Activated T-cell treated with anti-CD3 and anti-CD28 coated beads, Interleukin-2, amount 50 U/mL, for 48 hours (primary cell): ENCODE measurements at regions not wholly inside any gene's neighbourhood (a gene's known extent, or its start where the extent isn't known, plus 50 kb on each side); places are given as distances from the start of the nearest gene placed in this dataset.
"Not testable (repeated sequence)": the region's sequence is repeated elsewhere in the genome, so short reads cannot be mapped to it uniquely, and the experiment has no call there.

Experiments
- DNase-seq, 2 experiments: peaks; one replicate each; pipeline ENCODE4 v3.0.0-alpha.2; 2020

DNA sequence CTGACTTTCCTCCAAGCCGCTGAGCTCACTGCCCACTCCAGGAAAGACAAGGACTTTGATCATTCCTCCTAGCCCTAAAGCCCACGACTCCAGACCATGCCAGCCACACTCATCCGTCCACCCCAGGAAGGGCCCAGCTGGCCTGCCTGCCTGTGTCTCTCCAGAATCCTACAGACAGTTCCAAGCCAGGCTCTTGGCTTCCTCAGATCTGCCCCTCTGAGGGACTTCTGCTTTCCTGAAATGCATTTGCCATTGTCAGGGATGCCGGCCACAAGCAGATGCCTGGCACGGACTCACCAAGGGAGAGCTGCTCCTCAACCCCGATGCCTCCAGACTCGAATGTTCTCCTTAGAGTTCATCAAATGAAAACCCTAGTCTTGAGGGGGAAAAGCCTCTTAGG, 155.8 kb downstream of the OAT start:
- DNase-seq: no peak

DNA sequence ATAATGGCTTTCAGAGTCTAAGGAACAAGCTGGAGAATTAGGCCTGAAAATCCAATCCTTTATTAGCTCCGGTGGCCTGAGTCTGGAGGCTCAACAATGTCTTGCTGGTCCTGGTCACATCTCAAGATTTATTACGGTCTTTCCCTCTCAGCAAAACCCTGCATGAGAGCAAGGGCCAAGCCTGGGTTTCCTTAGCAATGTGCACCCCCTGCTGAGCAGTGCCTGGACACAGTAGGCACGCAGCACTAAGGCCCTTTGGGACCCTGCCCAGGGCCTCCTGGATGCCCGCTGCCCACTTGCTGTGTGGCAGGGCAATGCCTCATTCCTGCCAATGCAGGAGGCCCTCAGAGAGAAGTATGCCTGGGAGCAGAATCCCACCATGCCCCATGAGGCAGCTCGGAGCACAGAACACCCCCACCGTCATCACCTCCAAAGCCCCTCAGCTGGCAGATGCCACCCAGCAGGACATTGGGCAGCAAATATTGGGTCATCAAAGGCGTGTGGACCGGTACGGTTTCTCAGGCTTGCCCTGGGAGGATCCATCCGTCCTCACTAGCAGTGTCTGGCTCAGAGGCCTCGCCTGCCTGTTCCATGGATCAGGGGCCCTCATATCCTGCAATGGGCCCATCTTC, 156.4 kb downstream of the OAT start:
- DNase-seq: no peak

DNA sequence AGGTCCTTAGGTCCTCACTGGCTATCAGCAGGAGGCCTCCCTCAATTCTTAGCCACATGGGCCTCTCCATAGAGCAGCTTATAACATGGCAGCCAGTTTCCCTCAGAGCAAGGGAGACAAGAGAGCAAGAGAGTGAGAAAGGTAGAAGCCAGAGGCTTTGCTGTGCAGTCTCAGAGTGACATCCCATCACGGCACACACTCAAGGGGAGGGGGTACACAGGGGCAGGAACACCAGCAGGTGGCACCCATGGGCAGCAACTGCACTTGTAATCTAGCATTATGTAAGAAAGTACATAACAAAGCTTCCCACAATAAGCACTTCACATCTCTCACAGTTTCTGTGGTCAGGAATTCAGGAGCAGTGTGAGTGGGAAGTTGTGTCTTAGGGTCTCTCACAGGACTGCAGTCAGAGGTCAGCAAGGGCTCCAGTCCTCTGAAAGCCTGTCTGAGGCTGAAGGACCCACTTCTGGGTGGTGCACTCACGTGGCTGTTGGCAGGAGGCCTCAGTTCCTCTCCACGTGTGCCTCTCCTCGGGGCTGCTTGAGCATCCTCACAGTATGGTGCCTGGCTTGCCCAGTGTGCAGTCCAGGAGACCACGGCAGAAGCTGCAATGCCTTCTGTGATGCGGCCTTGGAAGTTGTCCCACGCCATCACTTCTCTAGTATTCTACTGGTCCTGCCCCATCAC, 159.4 kb downstream of the OAT start:
- DNase-seq: peak; percentile 19 to 25

DNA sequence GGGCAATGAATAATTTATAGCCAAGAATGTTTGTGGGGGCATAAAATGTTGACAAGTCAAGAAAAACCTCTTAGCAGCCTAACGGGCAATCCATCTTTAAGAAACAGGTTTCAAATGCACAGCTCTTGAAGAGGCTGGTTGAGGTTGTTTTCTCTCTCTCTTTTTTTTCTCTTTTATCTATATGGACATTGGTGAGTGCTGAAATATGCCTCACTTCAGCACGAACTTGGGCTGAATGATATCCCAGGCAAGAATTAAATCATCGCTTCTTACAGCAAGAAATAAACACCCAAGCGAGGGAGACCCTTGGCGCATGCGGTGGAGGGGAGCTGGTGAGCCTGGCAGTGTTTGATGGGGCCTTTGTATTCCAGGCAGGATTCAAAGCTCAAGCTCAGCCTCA, 160.9 kb downstream of the OAT start:
- no peak for DNase-seq

DNA sequence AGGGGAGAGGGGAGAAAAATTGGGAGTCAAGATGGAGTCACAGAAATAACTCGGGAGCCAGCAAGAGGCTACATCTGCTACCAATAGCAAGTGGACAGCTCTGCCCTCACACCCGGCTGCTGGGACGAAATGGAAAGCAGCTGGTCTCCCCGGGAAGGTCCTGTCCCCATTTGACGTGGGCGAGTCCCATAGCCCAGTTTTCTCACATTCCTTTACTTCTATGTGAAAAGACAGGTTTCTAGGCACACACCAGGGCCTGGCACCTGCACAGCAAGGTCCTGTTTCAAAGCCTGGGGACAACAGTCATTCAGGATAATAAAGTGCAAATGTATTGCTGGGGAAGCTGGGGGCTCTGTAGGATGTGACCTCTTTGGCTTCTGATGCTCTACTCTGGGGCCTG, 162.6 kb downstream of the OAT start:
- DNase-seq: no peak

DNA sequence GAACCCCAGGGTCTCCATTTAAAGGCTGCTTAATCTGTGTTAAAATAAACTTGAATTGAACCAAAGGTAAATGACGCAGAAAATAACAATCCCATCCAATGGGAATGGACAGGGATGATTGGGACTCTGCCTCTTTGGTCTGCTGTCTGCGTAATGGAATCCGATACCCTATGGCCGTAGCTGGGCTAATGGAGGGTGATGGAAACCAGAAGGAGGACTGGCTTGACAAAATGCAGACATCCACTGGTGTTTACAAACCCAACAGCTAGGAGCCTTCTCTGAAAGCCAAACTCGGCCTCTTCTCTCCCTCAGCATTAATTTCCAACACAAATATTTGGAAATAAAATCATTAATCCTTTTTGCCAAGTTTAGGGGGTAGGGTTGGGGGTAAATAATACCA, 162.2 kb upstream of the CHST15 start:
- no peak for DNase-seq

DNA sequence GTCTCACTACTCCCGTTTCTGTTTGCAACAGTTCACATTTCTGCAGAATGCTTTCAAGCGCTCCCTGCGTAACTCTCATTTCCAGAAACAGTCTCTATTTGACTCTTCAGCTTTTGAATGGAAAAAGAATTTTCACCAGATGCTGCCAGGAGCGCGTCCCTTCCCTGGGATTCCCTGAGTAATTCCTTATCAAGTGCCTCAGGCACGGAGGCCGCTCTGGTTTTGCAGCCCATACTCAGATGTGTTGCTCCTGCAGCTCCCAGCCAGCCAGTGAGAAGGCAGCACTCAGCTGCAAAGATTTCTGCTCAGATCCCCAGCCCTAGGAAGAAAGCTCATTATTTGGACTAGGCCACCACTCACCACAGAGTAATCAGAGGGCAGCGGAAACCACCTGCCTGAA, 161.1 kb upstream of the CHST15 start:
- no peak for DNase-seq

DNA sequence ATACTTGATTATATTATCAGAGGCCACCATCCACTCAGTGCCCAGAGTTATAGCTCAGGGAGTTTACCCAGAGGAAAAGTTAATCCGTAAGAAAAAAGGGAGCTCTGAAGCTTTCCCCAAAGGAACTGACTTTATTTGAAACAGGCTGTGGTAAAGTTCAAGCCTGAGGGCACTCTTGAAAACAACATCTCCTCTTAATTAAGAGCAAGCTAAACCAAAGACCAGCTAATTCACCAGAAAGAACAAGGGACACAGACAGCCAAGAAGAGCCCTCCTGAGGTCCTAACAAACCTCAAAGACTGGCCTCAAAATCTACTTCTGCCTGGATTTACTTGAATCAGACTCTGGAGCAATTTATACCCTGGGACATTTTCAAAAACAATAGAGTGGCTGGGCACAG, 159.6 kb upstream of the CHST15 start:
- DNase-seq: no peak

DNA sequence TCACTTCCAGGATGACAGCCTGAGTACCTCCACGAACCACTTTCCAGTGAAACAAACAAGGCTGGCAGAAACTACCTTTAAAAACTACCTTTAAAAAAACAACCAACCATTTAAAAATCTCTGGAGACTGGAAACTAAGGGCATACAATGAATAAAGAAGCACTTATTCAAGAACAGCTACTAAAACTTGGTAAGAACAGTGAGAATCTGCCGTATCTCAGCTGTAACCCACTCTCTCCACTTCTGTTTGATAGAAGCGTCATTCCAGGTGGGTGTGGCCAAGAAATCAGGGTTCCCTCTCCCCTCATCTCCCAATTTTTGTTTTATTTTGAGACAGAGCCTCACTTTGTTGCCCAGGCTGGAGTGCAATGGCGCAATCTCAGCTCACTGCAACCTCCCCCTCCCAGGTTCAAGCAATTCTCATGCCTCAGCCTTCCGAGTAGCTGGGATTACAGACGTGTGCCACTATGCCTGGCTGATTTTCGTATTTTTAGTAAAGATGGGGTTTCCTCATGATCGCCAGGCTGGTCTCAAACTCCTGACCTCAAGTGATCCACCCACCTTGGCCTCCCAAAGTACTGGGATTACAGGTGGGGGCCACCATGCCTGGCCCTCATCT, 158.8 kb upstream of the CHST15 start:
- DNase-seq: no peak

DNA sequence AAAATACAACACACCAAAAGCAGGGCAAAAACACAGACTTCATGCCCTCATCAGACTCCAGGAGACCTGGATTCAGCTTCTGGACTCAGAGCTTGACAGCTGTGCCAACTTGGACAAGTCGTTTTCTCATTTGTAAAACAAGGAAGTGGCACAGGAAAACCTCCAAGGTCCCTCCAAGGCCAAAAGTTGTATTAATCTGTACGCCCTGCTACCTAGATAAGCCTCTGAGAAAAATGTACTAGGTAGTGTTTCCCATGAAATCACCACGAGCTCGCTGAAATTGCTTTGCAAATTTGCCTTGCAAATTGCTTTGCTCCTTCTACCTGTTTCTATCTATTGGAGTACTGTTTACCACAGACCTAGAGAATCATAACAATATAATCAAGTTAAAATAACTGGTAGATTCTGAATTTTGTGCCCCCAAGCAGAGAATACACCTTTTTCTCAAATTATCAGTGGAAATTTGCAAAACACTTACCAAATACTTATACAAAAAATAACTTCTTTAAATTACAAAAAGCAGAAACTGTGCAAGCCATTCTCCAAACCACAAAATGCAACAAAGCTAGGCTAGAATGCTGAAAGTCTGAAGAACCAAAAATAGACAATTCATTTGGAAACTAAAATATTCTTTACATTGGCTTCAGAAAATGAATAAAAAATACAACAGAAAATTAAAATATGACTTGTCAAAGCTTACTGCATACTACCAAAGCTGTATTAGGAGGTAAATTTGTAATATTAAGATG, 158.1 kb upstream of the CHST15 start:
- DNase-seq: no peak

DNA sequence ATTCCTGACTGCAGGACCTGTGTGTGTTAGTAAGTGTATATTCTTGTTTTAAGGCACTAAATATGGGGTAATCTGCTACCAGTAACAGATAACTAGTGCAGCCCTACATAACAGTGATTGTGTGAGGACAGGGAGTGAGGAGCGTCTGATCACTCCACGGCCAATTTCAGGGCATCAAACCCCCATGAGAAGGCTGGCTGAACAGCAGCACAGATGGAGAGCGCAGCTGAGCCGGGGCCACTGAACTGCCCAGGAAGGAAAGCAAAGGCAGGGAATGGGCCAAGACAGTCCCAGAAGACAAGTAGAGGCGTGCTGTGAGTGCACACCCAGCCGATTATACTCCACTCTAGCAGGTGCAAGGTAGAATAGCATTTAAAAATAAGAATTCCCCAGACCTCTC, 157.1 kb upstream of the CHST15 start:
- no peak for DNase-seq

DNA sequence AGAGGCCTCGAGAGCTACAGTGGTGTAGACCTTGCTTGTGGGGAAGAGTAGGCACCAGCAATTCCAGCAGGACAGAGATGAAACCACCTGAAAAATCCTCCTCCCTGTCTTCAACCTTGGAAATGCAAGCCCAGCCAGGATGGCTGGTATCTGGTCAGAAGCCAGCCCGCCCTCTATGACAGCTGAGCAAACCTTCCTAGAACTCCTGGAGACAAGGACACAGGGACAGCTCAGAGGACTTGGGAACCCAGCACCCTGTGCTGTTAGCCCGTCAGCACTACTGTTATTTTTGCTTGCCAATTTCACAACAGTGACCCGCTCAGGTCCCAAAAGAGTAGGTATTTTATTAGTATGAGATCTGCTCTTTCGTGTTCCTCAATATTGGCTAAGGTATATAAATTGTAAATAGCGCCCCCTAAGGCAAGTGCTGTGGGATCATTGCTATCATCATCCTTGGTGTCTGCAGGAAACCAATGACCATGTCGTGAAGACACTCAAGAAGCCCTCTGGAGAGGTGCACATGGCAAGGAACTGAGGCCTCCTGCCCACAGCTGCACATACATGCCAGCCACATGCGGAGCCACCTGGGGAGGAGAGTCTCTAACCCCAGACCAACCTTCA, 156.5 kb upstream of the CHST15 start:
- no peak for DNase-seq

DNA sequence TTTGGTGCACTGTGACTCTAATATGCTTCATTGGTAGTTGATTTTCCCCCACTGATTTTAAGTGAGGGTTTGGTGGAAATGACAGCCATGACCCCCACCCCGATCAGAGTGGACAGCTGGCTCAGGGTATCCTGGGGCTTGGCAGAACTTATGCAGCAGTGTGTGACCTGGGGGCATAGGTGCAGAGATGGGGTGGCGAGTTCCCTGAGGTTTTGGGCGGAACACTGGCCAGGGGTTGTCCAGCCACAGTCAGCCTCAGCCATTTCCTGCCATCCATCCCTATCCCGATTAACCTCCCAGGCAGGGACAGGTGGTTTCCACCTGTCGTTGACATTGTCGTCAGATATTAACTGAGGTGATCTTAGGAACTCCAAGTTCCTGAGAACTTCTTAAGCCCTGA, 155.8 kb upstream of the CHST15 start:
- no peak for DNase-seq

DNA sequence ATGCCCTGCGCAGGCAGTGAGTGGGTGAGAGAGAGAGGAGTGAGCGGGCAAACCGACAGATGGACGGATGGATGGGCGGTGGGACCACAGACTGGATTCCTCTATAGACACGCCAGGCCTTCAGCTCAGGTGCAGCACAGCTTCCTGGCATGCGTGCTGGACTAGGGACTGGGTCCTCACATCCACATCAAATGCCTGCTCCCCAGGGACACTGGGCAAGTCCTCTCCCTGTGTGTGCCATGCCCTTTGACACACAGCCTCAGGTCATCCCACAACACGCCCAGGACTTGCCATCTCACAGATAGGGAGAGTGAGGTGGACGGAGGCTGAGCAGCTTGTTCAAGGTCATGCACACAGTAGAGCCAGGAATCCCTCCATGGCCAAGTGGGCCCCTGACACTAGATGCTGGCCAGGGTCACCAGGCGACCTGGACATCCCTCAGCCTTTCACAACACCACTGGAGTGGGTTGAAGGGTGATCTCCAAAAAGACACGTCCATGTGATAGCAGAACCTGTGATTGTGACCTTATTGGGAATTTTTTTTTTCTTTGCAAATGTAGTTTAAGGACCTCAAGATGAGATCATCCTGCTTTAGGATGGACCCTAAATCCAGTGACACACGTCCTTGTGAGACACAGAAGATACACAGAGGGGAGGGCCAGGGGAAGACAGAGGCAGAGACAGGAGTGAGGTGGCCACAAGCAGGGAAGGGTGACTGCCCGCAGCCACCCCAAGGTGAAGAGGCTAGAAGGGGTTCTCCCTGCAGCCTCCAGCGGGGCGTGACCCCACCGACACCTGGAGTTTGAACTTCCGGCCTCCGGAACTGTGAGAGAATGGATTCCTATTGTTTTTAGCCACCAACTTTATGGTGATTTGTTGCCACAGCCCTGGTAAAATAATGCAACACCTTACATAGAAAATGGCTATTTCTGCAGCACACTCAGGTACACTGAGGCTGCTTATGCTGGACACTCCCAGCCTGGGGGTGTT, 155.0 kb upstream of the CHST15 start:
- no peak for DNase-seq

DNA sequence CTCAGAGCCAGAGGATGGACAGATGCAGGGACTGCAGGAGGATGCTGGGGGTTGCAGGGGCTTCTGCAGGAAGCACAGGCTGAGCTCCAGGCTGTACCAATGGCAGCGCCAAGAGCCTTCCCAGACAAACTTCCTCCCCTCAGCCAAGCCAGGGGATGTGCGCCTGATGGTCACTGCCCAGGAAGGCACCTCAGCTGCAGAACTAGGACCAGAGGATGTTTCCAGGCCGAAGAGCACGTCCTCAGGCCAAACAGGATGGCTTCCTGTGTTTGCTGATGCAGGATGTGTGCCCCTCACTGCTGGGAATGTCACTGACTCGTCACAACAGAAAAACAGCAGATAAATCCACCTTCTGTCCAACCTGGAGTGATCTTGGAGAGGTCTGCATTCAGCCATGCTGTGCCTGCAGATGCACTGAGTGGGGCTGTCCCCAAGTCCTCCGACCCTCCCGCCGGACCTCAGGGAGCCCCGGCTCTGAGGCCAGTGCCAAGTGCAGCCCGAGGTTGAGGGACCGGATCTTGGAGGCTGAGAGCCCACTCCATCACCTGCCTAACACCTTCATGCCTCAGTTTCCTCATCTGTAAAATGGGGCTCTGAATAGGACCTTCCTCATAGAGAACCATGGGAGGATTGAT, 152.5 kb upstream of the CHST15 start:
- no peak for DNase-seq

DNA sequence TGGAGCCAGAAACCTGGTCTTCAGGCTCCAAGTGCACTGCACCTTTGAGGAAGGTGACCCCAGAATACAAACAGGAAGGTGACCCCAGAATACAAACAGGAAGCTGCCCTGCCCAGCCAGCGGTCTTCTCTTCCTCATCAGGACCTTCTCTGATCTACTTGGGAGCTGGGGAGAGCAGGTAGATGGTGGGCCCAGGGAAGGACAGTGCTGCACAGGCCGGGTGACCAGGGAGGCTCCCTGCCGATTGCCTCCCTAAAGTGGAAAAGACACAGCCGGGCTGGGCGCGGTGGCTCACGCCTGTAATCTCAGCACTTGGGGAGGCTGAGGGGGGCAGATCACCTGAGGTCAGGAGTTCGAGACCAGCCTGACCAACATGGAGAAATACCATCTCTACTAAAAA, 151.8 kb upstream of the CHST15 start:
- no peak for DNase-seq

DNA sequence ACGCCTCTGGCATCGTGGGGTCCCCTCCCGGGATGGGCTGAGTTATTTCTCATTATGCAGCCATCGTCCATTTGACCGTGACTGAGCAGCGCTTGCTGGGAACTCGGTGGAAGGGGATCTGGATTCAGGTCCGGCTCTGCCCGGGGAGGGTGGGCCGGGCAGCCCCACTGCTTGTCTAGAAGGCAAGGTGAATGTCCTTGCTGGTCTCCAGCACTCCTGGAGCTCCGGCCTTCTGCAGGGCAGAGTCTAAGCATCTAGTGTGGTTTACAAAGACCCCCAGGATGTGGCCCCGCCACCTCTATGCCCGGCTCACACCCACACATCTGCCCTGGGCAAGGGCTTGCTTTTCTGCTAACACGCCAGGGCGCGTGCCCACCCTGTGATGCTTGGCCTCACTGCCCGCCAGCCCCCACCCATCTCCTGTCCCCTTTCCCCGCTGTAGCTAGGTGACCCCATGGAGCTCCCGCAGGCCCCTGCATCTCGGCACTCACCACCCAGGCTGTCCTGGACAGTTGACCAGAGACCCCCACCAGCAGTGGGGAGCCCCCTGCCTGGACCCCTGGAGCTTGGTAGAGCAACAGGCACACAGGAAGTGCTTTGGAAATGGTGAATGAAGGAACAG, 151.0 kb upstream of the CHST15 start:
- DNase-seq: no peak

DNA sequence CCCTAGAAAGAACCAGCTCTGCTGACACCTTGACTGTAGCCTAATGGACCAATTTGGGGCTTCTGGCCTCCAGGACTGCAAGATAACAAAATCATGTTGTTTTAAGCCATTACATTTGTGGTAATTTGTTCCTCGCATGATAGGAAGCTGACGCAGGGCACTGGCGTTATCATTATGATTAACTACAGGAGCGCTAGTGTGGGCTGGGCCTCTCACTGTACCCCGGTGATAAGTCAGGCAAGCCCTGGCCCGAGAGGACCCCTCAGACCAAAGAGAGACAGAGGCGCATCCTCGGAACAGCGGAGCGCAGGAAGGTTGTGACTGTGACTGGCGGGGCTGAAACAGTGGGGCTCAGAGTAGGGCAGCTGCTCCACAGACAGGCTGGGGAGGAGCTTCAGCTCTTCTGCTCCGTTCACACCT, 150.3 kb upstream of the CHST15 start:
- DNase-seq: no peak

DNA sequence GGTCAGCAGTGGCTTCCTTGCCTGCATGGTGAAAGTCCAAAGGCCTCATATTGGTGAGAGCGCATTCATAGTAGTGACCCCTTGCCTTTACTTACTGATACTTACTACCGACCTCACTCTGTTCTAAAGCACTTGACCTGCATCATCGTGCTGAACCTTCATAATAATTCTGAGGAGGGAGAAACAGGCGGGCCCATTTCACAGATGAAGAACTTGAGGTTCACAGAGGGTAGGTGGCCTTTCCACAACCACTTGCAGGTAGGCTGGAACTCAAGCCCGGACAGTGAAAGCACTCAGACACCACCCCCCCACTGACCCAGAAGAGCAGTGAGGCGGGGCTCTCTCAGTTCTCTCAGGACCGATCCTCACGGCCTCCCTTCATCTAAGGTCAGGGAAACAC, 149.4 kb upstream of the CHST15 start:
- DNase-seq: no peak

DNA sequence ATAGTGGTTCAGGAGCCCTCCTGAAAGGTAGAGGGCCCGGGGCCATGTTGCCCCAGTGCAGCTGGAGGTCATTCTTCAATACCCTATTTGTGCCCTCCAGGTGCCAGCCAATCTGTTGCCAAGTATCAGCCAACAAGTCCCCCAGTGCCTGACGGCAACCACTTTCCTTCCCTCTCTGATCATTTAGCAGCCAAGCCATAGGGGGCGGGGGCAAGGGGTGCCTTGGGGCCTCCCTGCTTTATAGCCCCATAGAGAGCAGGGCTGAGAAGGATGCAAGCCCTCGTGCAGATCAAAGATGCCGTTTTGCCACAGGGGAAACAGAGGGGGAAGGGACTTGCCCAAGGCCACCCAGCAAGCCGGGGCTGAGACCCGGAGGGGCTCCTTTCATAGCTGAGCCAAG, 149.0 kb upstream of the CHST15 start:
- no peak for DNase-seq

DNA sequence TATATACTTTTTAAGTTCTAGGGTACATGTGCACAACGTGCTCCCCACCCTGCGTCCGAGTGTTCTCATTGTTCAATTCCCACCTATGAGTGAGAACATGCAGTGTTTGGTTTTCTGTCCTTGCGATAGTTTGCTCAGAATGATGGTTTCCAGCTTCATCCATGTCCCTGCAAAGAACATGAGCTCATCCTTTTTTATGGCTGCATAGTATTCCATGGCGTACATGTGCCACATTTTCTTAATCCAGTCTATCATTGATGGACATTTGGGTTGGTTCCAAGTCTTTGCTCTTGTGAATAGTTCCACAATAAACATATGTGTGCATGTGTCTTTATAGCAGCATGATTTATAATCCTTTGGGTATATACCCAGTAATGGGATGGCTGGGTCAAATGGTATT, 148.1 kb upstream of the CHST15 start:
- DNase-seq: not testable (repeated sequence)
